ENCODE measurements at regions not wholly inside any gene's neighbourhood (a gene's known extent, or its start where the extent isn't known, plus 50 kb on each side); places are given as distances from the start of the nearest gene placed in this dataset.

DNA sequence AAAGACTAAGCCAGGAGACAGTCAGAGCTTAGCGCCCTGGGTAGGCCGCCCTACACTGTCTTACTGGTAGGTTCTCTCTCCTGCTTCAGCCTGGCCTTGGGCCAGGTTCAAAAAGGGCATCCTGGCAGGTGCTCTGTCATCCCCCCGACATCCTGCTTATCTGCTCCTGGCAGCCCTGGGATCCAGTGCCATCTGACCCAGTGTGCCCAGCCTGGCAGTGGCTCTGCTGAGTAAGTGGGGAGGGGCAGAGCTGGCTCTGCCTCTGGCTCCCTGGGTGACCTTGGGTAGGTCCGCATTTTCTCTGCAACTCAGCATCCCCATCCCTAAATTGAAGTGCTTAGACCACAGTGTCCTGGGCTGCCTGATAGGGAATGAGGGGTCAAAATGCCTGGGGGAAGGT is 549.9 kb downstream of the PTPRU start:
- H3K27me3 ChIP-seq (replicated peaks), result no peaks in the 10 kb centered on the region
- no peak overlapping the region for H3K27ac ChIP-seq
- DNase-seq, result no peak
- TF ChIP-seq, protein P1, sequence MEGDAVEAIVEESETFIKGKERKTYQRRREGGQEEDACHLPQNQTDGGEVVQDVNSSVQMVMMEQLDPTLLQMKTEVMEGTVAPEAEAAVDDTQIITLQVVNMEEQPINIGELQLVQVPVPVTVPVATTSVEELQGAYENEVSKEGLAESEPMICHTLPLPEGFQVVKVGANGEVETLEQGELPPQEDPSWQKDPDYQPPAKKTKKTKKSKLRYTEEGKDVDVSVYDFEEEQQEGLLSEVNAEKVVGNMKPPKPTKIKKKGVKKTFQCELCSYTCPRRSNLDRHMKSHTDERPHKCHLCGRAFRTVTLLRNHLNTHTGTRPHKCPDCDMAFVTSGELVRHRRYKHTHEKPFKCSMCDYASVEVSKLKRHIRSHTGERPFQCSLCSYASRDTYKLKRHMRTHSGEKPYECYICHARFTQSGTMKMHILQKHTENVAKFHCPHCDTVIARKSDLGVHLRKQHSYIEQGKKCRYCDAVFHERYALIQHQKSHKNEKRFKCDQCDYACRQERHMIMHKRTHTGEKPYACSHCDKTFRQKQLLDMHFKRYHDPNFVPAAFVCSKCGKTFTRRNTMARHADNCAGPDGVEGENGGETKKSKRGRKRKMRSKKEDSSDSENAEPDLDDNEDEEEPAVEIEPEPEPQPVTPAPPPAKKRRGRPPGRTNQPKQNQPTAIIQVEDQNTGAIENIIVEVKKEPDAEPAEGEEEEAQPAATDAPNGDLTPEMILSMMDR (IDR thresholded peaks at IDR 0.05; ENCODE audit: low read depth, low read length, missing control alignments), result no peak
- in situ Hi-C loops (cut with HindIII; ENCODE audit: low pct_ligation_motif_present, low sequenced_read_pairs), result no loop called here
- no peaks in the 10 kb centered on the region for H3K36me3 ChIP-seq (replicated peaks)
- H3K4me3 ChIP-seq (ENCODE audit: low read depth, low read length), result no peak overlapping the region

DNA sequence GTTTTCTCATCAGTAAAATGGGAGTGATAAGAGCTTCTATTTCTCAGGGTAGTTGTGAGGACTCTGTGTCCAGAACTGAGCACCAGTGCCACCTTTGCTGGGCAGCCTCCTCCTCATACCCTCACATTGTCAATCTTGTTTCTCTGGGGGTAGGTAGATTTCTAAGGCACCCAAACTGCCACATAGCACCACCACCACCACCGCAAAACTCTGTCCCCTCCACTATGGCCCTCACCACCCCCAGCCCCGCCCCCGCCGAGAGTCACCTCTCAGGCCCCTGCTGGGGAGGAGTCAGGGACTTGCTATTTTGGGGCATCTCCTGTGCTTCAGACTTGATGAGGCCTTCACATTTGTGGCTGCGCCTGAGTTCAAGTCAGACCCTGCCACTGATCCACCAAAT is 549.2 kb downstream of the PTPRU start:
- in situ Hi-C loops (cut with HindIII; ENCODE audit: low pct_ligation_motif_present, low sequenced_read_pairs), result no loop called here
- no peak overlapping the region for H3K4me3 ChIP-seq (ENCODE audit: low read depth, low read length)
- no peaks in the 10 kb centered on the region for H3K36me3 ChIP-seq (replicated peaks)
- no peak for DNase-seq
- H3K27me3 ChIP-seq (replicated peaks), result no peaks in the 10 kb centered on the region
- no peak overlapping the region for H3K27ac ChIP-seq
- TF ChIP-seq, protein P1 (IDR thresholded peaks at IDR 0.05; ENCODE audit: low read depth, low read length, missing control alignments), result no peak

DNA sequence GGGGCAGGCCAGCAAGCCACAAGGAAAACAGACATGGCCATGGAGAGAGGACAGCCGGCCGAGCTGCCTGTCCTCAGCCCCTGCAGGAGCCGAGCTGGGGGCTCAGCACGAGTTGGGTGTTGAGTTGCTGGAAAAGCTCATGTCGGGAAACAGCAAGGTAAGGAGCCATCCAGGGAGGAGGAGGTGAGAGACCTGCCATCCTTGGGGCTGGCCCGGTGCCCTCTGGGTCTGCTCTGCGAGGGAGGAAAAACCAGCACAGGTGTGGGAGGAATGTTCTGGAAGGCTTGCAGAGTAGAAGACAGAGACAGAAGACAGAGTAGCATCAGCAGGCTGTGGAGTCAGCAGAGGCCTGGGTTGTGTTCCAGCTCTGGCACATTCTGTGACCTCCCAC is 548.8 kb downstream of the PTPRU start:
- in situ Hi-C loops (cut with HindIII; ENCODE audit: low pct_ligation_motif_present, low sequenced_read_pairs), result no loop called here
- DNase-seq, result no peak
- TF ChIP-seq, protein P1 (IDR thresholded peaks at IDR 0.05; ENCODE audit: low read depth, low read length, missing control alignments), result no peak

DNA sequence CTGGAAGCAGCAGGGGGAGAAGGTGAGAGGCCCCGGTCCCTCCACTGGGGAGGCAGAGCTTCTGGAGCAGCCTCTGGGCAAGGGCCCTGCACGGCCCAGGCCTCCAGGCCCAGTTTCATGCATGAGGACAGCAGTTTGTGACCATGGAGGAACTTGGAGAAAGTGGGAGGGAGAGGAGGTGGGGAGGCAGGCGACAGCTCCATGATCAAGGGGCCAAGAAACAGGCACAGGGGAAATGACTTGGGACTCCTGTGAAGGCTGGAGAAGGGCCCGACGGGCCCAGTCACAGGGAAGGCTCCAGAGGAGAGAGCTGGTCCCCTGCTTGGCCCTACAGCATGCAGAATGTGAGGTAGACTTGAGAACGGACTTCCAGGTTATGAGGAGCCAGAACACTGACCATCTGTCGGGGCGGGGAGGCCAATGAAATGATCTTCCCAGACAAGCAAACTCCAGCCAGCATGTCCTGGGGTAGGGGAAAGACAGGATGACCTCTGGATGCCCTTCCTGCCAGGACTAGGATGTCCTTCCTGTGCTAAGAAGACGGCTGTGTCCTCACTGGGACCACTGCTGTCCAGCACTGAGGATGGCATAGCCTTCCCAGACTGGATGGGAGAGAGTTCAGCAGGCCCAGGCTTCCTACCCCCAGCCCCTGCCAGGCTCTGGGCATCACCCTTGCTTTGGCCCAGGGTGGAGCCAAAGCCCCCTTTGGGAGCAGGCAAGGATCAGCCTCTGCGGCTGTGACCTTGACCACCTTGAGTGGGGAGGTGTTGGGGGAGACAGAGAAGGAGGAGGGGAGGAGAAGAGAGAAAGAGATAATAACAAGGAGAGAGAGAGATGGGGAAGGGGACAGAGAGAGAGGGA is 548.2 kb downstream of the PTPRU start:
- DNase-seq, result no peak
- TF ChIP-seq, protein P1 (IDR thresholded peaks at IDR 0.05; ENCODE audit: low read depth, low read length, missing control alignments), result no peak
- H3K36me3 ChIP-seq (replicated peaks), result no peaks in the 10 kb centered on the region
- H3K4me3 ChIP-seq (ENCODE audit: low read depth, low read length), result no peak overlapping the region
- no peak overlapping the region for H3K27ac ChIP-seq
- no peaks in the 10 kb centered on the region for H3K27me3 ChIP-seq (replicated peaks)
- in situ Hi-C loops (cut with HindIII; ENCODE audit: low pct_ligation_motif_present, low sequenced_read_pairs), result no loop called here

More for the DNA sequence above, 548.8 kb downstream of the PTPRU start:
- Histone ChIP-seq H3K4me3 (ENCODE audit: low read depth, low read length) (no peak overlapping the region), H3K27ac (no peak overlapping the region), H3K27me3 (replicated peaks) (no peaks in the 10 kb centered on the region), H3K36me3 (replicated peaks) (no peaks in the 10 kb centered on the region)

DNA sequence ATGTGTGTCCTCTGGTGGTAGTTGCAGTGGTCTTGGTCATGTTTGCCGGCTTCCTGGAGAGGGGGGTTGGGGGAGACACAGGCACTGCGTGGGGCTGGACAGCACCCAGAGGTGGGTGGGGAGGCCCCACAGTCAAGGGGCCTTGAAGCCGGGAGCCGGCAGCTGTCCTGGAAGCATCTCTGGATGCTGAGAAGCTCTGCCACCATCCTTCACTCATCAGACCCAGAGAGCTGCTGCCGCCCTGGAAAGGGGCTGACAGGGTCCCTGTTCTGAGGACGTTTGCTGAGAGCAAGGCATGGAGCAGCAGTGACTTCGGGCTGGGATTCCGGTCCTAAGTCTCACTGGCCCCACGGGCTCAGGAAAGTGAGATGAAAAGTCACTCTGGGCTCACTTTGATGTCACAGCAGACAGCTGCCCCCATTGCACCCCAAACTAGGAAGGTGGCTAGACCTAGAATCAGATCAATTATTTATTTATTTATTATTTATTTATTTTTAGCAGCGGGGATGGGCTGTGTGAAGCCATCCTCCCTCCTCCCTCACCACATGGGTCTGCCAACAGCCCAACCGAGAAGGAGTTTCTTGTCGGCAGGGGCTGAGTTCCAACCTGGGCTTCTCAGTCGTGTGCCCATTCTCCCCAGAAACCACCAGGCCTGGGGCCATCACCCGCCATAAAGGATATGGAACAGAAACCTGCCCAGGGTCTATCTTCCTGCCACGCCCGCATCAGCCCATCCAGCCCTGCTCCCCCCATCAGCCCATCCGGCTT is 547.4 kb downstream of the PTPRU start:
- no peak overlapping the region for H3K4me3 ChIP-seq (ENCODE audit: low read depth, low read length)
- no peak overlapping the region for H3K27ac ChIP-seq
- H3K27me3 ChIP-seq (replicated peaks), result no peaks in the 10 kb centered on the region
- in situ Hi-C loops (cut with HindIII; ENCODE audit: low pct_ligation_motif_present, low sequenced_read_pairs), result no loop called here
- DNase-seq, result no peak
- TF ChIP-seq, protein P1 (IDR thresholded peaks at IDR 0.05; ENCODE audit: low read depth, low read length, missing control alignments), result no peak
- no peaks in the 10 kb centered on the region for H3K36me3 ChIP-seq (replicated peaks)
